IPS-NIHi7 (cell line): ENCODE measurements at regions not wholly inside any gene's neighbourhood (a gene's known extent, or its start where the extent isn't known, plus 50 kb on each side); places are given as distances from the start of the nearest gene placed in this dataset.
"Not testable (repeated sequence)": the region's sequence is repeated elsewhere in the genome, so short reads cannot be mapped to it uniquely, and the experiment has no call there.

Experiments
- DNase-seq: peaks from one replicate; pipeline ENCODE4 v3.0.0; 2012; ENCODE audit warnings: mixed read lengths; ENCODE audit errors: extremely low spot score

DNA sequence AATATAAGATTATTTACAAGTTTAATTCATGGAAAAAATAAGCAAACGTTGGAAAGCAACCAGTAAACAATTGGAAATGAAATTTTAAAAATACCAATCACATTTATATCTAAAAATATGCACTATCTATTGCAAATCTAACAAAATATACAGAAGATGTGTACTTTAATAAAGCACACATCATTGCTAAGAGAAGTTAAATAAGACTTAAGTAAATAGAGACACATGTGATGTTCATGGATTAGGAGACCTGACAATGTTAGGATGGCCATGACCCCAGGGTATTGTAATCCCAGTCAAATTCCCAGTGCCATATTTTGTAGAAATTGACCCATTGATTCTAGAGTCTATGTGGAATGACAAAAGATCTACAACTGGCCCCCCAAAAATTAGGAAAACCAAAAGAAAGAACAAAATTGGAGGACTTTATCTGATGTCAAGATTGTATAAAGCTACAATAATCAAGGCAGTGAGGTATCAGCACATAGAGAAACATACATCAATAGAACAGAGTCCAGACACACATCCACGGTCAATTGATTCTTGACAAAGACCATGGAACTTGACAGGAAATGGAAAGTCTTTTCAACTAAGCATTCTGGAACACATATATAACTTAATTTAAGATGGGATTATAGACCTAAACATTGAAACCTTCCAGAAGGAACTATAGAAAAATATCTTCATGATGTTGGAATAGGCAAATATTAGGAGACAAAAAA is 90.8 kb upstream of the USP29 start:
- DNase-seq, result no peak

DNA sequence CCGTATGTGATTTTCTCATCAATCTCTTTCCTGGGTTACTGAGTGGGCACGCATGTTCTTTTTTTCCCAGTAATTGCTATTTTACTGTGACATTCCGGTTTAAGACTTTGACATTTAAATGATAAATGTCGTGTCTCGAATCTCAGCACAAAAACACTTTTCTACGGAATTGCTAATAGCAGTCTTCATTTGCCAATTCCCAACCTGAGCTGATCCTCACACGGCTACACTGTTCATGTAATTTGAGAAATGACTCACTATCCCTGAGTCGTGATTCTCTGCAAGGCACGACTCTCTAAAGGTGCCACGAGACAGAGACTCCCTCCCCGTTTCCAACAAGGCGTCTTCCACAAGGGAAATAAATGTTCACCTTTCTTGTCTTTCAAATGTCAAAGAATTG is 88.7 kb upstream of the USP29 start:
- DNase-seq, result no peak

DNA sequence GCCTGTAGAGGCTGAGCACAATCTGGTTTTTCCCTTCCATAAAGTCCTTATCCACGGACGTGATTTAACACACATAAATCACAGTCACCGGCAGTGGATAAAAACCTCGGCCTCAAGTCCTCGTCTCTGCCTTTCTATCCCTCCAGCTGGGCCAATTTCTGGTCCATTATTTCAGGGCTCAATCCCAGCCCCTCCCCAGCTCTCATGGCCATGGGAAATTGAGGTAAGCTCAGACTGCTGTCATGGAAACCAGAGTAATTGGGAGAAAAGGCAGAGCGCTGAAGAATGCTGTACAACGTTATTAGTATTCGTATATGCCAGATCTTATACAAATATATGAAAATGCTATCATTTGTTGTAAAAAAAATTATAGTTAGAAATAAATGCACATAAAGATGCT is 86.2 kb upstream of the USP29 start:
- no peak for DNase-seq

DNA sequence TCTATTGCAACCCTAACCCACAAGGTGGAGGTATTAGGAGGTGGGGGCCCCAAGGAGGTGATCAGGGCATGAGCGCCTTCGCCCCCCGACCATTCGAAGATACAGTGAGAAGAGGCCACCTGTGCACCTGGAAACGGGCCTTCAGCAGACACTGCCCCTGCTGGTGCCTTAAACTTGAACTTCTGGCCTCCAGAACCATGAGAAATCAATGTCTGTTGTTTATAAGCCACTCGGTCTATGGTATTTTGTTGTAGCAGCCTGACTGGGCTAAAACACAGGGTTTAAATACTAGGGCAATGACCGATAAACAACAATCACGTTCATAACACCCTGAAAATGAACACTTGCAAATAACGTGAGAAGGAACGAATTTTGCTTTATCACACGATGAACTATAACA is 85.2 kb upstream of the USP29 start:
- no peak for DNase-seq

DNA sequence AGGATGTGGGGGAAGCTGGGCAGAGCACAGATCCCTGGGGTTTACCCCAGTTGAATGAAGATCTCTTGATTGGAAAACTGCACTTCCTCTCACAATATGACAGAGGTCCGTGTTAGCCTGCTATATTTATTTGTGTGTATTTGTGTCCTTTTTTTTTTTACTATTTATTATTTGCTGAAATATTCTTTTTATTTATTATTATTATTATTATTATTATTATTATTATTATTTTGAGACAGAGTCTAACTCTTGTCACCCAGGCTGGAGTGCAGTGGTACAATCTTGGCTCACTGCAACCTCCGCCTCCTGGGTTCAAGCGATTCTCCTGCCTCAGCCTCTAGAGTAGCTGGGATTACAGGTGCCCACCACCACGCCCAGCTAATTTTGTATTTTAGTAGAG is 84.0 kb upstream of the USP29 start:
- DNase-seq, result not testable (repeated sequence)

DNA sequence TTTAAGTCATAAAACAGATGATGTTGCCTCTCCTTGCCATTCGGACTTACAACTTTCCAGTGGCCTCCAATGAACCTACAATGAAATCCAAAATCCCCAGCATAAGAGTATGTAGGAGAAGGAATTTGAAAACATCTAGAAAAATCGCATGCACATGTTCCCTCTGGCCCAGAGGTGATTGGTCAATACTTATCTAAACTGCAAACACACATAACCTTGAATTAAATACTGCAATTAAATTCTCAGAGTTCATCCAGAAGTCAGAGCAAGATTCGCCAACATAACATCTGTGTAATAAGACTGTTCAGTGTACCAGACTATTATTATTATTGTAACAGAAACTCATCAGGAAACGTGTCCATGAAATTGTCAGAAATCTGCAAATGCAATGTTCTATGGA is 82.2 kb upstream of the USP29 start:
- no peak for DNase-seq

DNA sequence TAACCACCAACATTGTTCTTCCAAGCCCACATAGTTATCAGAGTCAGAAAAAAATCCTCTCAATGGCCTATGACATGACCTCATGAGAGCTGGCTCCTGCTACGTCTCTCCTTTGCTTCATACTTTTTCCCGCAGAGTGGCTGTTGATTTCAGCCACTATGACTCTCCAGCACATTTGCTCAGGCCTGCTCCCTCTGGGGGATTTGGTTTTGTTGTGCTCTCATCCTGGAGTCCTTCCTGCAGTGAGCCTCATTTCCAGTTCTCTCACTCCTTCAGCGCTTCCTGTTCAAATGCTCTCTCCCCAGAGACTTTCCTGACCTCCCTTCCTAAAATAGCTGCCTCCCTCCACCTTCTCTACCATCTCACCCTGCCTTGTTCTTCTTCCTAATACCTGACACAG is 72.0 kb upstream of the USP29 start:
- no peak for DNase-seq

DNA sequence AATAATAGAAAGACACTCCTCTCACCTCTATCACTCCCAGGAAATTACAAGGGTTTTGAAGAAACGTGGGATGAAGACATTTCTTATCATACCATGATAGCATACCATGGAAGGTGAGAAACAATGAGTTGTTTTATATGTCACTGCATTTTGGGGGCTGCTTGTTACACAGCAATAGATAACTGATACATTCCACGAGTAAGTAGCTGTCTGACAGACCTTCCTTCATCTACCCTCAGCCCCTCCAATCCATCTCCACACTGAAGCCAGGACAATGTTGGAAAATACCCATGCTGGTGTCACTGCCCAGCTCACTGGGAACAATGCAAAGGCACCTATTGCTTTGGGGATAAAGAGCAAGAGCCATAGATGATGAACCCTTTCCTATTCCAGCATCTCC is 68.9 kb upstream of the USP29 start:
- DNase-seq, result no peak

DNA sequence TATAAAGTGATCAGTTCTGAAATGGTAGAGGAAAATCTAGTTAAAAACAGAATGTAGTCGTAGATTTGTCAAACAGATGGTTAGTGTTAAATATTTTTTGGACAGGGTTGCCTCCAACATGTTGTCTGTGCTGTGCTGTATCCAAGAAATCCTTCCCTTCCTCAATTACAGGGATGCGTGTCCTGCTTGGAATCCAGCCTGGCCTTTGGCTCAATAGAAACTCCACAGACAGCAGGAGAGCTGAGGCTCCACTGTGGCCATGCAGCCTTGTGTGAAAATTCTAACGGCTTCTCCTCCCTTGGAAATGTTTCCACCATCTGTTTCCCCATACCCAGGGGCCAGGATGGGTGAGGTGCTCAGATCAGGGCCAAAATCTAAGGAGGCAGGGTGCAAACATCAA is 67.7 kb upstream of the USP29 start:
- no peak for DNase-seq

DNA sequence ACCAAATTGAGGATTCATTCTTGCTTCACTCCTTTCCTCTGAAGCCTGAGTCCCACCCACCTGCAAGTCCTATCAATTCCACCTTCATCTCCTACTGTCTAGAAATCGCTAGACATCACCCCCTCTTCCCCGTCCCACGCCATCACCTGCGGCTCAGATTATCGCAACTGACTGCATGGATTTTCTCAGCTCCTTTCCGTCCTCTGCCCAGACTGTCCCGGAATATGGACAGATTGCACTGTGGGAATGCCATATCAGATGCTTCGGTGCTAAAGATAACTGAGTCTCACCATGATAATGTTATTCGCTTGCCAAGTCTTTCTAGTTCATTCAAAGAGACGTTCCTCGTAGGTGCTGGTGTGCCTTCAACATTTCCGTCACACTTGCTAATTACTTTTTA is 66.4 kb upstream of the USP29 start:
- DNase-seq, result no peak

DNA sequence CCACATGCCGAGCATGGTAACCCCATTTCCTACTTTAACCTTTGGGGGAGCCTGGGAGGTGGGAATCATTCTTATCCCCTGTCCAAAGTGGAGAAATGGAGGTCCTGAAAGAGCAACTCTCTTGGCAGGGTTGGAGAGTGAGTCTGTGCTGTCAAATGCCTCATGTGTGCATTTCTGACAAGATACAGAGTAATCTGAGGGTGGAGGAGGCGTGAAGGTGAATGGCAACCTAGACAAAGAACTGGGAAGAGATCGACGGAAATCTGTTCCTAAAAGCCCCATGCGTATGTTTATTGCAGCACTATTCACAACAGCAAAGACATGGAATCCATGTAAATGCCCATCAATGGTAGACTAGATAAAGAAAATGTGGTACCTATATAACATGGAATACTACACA is 63.8 kb upstream of the USP29 start:
- DNase-seq, result no peak

DNA sequence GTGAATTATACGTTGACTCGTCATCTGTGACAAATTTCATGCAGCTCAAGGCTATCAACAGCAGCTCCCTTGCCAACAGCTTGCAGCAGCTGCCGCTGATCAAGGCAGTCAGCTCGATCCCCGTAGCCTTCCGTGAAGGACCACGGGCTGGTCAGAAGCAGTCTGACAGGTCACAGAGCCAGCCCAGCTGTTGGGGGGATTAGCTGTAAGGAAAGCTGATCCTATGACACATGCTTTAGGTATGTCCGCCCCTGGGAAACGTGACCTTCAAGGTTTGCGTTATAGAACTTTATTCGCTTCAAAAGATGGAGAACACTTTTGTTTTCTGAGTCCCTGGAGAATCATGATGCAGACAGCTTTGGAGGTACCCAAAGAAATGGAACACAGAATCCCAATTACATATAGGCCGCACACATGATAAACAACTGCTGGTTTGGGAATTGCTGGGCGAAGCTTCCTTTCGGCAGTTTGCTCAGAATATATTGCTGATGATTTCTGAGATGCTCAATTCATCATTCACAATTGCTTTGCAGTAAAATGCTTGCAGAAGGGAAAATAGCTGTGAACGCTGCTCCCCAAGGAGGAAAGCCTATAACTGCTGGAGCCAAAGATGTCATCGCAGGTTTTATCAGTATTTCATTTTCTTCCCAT is 62.6 kb upstream of the USP29 start:
- DNase-seq, result no peak

DNA sequence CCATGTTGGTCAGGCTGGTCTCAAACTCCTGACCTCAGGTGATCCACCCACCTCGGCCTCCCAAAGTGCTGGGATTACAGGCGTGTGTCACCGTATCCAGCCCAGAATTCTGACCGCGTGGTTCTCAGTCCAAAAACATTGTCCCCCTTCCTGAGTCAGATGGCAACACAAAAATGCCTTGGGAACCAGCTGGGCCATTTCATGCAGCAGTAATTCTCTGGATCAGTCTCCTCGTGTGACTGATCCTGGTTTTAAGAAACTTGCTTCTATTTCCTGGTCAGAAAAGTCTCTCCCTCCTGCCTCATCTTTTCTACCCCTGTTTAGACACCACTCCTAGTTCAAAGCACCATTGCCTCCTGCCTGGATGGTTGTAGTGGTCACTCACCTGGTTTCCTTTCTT is 60.9 kb upstream of the USP29 start:
- no peak for DNase-seq

DNA sequence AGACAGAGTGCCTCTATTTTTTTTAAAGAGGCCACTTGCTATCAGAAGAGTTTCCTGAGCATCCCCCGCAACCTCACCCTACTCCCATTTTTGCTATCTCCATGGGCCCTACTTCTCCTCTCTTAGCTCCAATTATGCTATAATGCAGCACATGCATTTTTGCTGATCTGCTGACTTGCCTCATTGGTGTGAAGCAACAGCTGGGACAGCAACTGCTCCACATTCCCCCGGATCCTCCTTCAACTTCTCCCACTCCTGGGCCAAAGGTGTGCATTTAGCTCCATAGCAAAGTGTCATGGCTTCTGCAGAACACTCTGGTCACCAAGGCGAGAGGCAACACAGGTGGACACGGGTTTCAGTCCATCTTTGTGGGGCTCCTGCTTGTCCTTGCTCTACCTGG is 56.7 kb upstream of the USP29 start:
- no peak for DNase-seq

DNA sequence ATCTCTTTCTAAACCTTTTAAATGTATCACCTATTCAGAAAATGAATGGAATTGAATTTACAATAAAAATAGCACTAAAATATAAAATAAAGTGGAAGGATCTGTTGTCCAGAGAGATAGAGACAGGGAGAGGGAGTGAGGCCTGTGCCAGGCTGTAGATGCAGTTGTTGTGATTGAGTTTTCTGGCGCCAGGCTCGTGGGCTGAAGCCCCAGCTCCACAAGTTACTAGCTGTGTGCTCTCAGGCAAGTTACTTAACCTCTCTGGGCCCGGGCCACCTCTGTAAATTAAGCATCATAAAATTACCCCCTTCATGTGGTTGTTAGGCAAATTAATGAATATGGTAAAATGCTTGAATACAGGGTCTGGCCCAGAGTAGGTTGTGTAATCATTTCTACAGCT is 52.3 kb upstream of the USP29 start:
- no peak for DNase-seq

DNA sequence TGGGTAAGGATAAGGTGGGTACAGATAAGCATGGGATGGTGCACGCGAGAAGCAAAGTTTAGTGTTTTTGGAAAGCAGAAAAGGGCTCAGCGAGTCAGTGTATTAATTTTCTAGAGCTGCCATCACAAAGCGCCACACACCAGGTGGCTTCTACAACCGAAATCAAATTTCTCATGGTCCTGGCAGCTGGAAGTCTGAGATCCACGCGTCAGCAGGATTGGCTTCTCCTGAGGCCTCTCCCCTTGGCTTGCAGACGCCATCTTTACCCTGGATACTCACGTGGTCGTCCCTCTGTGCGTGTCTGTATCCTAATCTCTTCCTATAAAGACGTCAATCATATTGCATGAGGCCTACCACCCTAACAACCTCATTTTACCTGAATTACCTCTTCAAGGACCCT is 51.5 kb upstream of the USP29 start:
- no peak for DNase-seq

DNA sequence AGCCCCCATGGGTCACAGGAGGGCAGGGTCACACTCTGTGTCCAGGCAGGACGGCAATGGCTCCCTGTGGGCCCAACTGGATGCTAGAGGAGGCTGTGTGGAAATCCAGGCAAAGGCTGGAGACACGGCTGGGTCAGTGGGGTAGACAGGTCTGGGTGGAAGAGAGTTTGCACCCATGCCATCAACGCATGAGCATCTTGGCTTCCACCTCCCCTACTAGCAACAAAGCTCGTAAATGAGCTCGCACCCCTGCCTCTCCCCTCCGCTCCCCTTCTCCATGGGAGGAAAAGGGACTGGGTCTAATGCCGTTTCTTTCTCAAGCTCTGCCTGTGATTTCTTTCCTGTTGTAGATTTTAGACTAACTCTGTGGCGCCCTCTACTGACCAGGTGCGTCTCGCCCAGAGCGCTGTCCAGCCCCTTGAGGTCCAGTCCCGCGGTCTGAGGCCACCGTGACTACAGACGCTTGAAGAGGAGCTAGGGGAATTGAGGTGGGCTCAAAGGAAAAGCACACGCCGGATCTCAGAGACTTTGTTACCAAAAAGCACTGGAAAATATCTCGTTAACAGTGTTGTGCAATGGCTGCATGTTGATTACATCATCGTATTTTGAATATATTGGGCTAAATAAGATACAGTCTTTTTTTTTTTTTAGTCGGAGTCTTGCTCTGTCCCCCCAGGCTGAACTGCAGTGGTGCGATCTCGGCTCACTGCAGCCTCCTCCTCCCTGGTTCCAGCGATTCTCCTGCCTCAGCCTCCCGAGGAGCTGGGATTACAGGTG is 50.7 kb upstream of the USP29 start:
- no peak for DNase-seq
